ENCODE measurements at regions not wholly inside any gene's neighbourhood (a gene's known extent, or its start where the extent isn't known, plus 50 kb on each side); places are given as distances from the start of the nearest gene placed in this dataset.

DNA sequence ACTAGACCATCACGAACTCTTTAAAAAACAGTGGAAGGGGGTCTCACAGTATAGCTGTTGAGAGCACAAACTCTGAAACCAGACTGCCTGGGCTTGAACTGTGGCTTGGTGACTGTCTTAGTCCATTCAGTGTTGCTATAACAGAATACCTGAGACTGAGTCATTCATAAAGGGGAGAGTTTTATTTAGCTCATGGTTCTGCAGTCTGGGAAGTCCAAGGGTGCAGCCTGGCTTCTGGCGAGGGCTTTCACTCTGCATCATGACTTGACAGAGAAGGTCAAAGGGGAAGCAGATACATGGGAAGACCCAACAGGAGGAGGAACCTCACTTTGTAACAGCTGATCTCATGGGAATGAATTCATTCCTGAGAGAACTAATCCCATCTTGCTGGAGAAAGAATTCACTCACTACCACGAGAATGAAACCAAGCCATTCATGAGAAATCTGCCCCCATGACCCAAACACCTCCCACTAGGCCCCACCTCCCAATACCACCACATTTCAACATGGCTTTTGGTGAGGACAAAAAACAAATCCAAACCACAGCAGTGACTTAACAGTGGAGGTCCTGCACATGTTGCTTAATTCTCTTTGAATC, 116.7 kb upstream of the STOX2 start:
- ChIA-PET CTCF (interaction anchor here (0.6 kb wide), 1 partner anchor 1308 kb away, joined by 5 read pairs; no protein-coding TSS in a partner anchor), POLR2A (no interaction called here)
- H3K4me1 Mint-ChIP-seq (ENCODE audit: insufficient read depth, unreplicated experiment), result no peaks in the 10 kb centered on the region
- no peak overlapping the region for H3K27ac Mint-ChIP-seq (ENCODE audit: low read depth, unreplicated experiment)
- no peak for DNase-seq (ENCODE audit: unreplicated experiment)
- no TSS peak for BruUV-seq (replicated peaks)
- H3K27me3 Mint-ChIP-seq (ENCODE audit: insufficient read depth, unreplicated experiment), result no peaks in the 10 kb centered on the region
- no peaks in the 10 kb centered on the region for H3K36me3 Mint-ChIP-seq (ENCODE audit: insufficient read depth, unreplicated experiment)
- H3K9me3 Mint-ChIP-seq (ENCODE audit: unreplicated experiment), result peaks cover 11% of the 10 kb centered on the region
- H3K4me3 Mint-ChIP-seq (ENCODE audit: unreplicated experiment), result no peak overlapping the region
- intact Hi-C loops (cut with micrococcal nuclease), result no loop called here
- TF ChIP-seq, protein P1, sequence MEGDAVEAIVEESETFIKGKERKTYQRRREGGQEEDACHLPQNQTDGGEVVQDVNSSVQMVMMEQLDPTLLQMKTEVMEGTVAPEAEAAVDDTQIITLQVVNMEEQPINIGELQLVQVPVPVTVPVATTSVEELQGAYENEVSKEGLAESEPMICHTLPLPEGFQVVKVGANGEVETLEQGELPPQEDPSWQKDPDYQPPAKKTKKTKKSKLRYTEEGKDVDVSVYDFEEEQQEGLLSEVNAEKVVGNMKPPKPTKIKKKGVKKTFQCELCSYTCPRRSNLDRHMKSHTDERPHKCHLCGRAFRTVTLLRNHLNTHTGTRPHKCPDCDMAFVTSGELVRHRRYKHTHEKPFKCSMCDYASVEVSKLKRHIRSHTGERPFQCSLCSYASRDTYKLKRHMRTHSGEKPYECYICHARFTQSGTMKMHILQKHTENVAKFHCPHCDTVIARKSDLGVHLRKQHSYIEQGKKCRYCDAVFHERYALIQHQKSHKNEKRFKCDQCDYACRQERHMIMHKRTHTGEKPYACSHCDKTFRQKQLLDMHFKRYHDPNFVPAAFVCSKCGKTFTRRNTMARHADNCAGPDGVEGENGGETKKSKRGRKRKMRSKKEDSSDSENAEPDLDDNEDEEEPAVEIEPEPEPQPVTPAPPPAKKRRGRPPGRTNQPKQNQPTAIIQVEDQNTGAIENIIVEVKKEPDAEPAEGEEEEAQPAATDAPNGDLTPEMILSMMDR (IDR thresholded peaks at IDR 0.05; ENCODE audit: unreplicated experiment), result no peak

DNA sequence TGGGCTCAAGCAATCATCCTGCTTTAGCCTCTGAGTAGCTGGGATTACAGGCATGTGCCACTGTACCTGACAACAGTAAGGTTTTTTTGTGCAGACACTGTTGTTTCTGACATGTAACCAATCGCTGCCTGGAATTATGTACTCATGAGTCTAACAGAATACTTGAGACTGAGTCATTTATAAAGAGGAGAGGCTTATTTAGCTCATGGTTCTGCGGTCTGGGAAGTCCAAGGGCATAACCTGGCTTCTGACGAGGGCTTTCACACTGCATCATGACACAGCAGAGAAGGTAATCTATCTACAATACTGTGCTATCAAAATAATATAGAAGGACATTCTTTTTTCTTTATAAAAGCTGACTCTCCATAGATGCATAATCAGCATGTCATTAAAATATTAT, 115.5 kb upstream of the STOX2 start:
- ChIA-PET CTCF (interaction anchor here (0.6 kb wide), 1 partner anchor 70 kb away, joined by 3 read pairs; no protein-coding TSS in a partner anchor), POLR2A (no interaction called here)
- Mint-ChIP-seq H3K36me3 (ENCODE audit: insufficient read depth, unreplicated experiment) (no peaks in the 10 kb centered on the region), H3K4me3 (ENCODE audit: unreplicated experiment) (no peak overlapping the region), H3K9me3 (ENCODE audit: unreplicated experiment) (peaks cover 17% of the 10 kb centered on the region), H3K27me3 (ENCODE audit: insufficient read depth, unreplicated experiment) (no peaks in the 10 kb centered on the region), H3K27ac (ENCODE audit: low read depth, unreplicated experiment) (no peak overlapping the region), H3K4me1 (ENCODE audit: insufficient read depth, unreplicated experiment) (no peaks in the 10 kb centered on the region)
- intact Hi-C loops (cut with micrococcal nuclease), result no loop called here
- no peak for DNase-seq (ENCODE audit: unreplicated experiment)
- no TSS peak for BruUV-seq (replicated peaks)
- TF ChIP-seq, protein P1 (IDR thresholded peaks at IDR 0.05; ENCODE audit: unreplicated experiment), result no peak

DNA sequence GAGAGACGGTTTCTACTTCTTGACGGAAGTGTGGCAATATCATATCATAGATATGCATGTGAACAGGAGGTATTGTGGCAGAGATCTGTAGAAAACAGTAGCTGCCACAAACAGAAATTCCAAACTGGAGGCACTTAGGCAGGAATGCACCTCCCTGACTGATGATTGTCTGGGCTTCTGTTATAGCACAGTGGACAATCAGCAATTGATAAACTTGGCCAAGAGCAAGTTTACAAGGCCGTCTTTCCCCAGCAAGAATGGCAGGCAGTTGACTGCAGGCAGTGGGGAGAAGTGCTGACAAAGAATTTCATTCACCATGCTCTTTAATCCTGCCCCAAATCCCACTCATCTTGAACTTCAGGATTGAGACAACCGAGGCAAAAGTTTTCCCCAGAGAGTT, 114.4 kb upstream of the STOX2 start:
- POLR2A ChIA-PET, result no interaction called here
- CTCF ChIA-PET, result no interaction called here
- no peaks in the 10 kb centered on the region for H3K27me3 Mint-ChIP-seq (ENCODE audit: insufficient read depth, unreplicated experiment)
- BruUV-seq (replicated peaks), result no TSS peak
- no peaks in the 10 kb centered on the region for H3K36me3 Mint-ChIP-seq (ENCODE audit: insufficient read depth, unreplicated experiment)
- H3K27ac Mint-ChIP-seq (ENCODE audit: low read depth, unreplicated experiment), result no peak overlapping the region
- TF ChIP-seq, protein P1 (IDR thresholded peaks at IDR 0.05; ENCODE audit: unreplicated experiment), result no peak
- H3K9me3 Mint-ChIP-seq (ENCODE audit: unreplicated experiment), result peaks cover 20% of the 10 kb centered on the region
- no peak overlapping the region for H3K4me3 Mint-ChIP-seq (ENCODE audit: unreplicated experiment)
- H3K4me1 Mint-ChIP-seq (ENCODE audit: insufficient read depth, unreplicated experiment), result no peaks in the 10 kb centered on the region
- intact Hi-C loops (cut with micrococcal nuclease), result no loop called here
- DNase-seq (ENCODE audit: unreplicated experiment), result no peak

DNA sequence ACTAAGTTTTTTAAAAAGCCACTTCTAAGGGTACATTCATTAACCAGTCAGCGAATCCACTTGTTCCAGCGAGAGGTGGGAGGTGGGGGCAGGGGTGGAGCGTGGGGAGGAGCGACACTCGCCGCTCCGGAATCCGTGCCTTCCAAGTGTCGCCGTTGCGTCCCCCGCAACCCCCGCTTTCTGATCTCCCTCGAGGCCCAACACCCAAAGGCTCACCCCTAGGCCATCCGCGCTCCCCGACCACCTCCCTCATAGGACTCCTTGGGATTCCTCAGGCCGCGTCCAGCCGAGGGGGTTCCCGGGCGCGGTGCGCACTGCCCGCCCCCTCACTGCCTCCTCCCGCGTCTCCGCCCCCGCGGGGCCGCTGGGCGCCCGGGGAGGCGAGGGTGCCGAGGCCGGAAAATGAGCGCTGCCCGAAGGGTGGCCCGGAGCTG, 108.1 kb upstream of the STOX2 start:
- Mint-ChIP-seq H3K4me3 (ENCODE audit: unreplicated experiment) (peak overlapping the region; percentile 68), H3K27me3 (ENCODE audit: insufficient read depth, unreplicated experiment) (no peaks in the 10 kb centered on the region), H3K4me1 (ENCODE audit: insufficient read depth, unreplicated experiment) (peaks cover 4% of the 10 kb centered on the region), H3K9me3 (ENCODE audit: unreplicated experiment) (peaks cover 14% of the 10 kb centered on the region), H3K27ac (ENCODE audit: low read depth, unreplicated experiment) (no peak overlapping the region), H3K36me3 (ENCODE audit: insufficient read depth, unreplicated experiment) (no peaks in the 10 kb centered on the region)
- ChIA-PET POLR2A (no interaction called here), CTCF (interaction anchor here (0.6 kb wide), 1 partner anchor 401 kb away, joined by 3 read pairs; no protein-coding TSS in a partner anchor)
- DNase-seq (ENCODE audit: unreplicated experiment), result peak; percentile 11
- intact Hi-C loops (cut with micrococcal nuclease), result no loop called here
- BruUV-seq (replicated peaks), result no TSS peak
- TF ChIP-seq, protein P1 (IDR thresholded peaks at IDR 0.05; ENCODE audit: unreplicated experiment), result no peak
